Activated CD8-positive, alpha-beta T cell treated with anti-CD3 and anti-CD28 coated beads for 36 hours (primary cell): ENCODE measurements at regions not wholly inside any gene's neighbourhood (a gene's known extent, or its start where the extent isn't known, plus 50 kb on each side); places are given as distances from the start of the nearest gene placed in this dataset.
"Not testable (repeated sequence)": the region's sequence is repeated elsewhere in the genome, so short reads cannot be mapped to it uniquely, and the experiment has no call there.

Source experiments
- ATAC-seq: fragments of 200-7000 bp; cut with Tn5 transposase; one replicate; pipeline ENCODE4 v1.10.0; 2021; ENCODE audit warnings: mild to moderate bottlenecking, moderate library complexity
- CTCF ChIA-PET: fragments of 350-600 bp; sonication (Branson Sonifier 250); formaldehyde crosslinking; loops from one replicate; lab custom pipeline; 2021; ENCODE audit warnings: antibody characterized with exemption; lab: Charles Lee
- POLR2A ChIA-PET: fragments of 350-600 bp; sonication (Branson Sonifier 250); formaldehyde crosslinking; loops from one replicate; lab custom pipeline; 2021; ENCODE audit warnings: antibody characterized with exemption; lab: Charles Lee
- DNase-seq: peaks from one replicate; pipeline ENCODE4 v3.0.0-alpha.2; 2020
- H3K27ac Mint-ChIP-seq: one replicate; pipeline ENCODE4 v1.8.0; 2021; ENCODE audit warnings: mild to moderate bottlenecking, mixed read lengths
- H3K27me3 Mint-ChIP-seq: one replicate; pipeline ENCODE4 v1.8.0; 2021; ENCODE audit warnings: mixed read lengths
- H3K36me3 Mint-ChIP-seq: one replicate; pipeline ENCODE4 v1.8.0; 2021; ENCODE audit warnings: low read depth, mixed read lengths
- H3K4me1 Mint-ChIP-seq: one replicate; pipeline ENCODE4 v1.8.0; 2021; ENCODE audit warnings: low read depth, mixed read lengths
- H3K4me3 Mint-ChIP-seq: one replicate; pipeline ENCODE4 v1.8.0; 2021; ENCODE audit warnings: mild to moderate bottlenecking, moderate library complexity, mixed read lengths
- H3K9me3 Mint-ChIP-seq: one replicate; pipeline ENCODE4 v1.8.0; 2021; ENCODE audit warnings: mixed read lengths
- CTCF ChIP-seq: fragments of 200-600 bp; IDR thresholded peaks from one replicate; pipeline ENCODE4 v1.8.0; 2022; ENCODE audit warnings: antibody characterized with exemption, mild to moderate bottlenecking
- intact Hi-C: fragments of 100-400 bp; cut with micrococcal nuclease; formaldehyde crosslinking; loops from one replicate; pipeline ENCODE4 v1.10.0; 2022

- no peaks in the 10 kb centered on the region for H3K4me1 Mint-ChIP-seq
- H3K27me3 Mint-ChIP-seq = peaks cover 4% of the 10 kb centered on the region
- ChIA-PET CTCF (no interaction called here), POLR2A (no interaction called here)
- no peak overlapping the region for H3K4me3 Mint-ChIP-seq
- H3K36me3 Mint-ChIP-seq = no peaks in the 10 kb centered on the region
- intact Hi-C loops = no loop called here
- H3K9me3 Mint-ChIP-seq = no peaks in the 10 kb centered on the region
- no peak for TF ChIP-seq CTCF
- ATAC-seq = no peak
- no peak for DNase-seq
- no peak overlapping the region for H3K27ac Mint-ChIP-seq
These were observed 156.9 kb downstream of the PLCE1 start for GRCh38 chr10:94150541-94151184.

GRCh38 chr10:94155722-94156271 lies 162.1 kb downstream of the PLCE1 start:
- intact Hi-C loops = no loop called here
- H3K4me3 Mint-ChIP-seq = no peak overlapping the region
- no peaks in the 10 kb centered on the region for H3K4me1 Mint-ChIP-seq
- POLR2A ChIA-PET = interaction anchor here (0.6 kb wide), 2 partner anchors 58 to 90 kb away, joined by 3 read pairs; no protein-coding TSS in a partner anchor
- no peak for TF ChIP-seq CTCF
- ATAC-seq (no peak), DNase-seq (no peak)
- H3K27ac Mint-ChIP-seq = no peak overlapping the region
- H3K36me3 Mint-ChIP-seq = no peaks in the 10 kb centered on the region
- peaks cover 3% of the 10 kb centered on the region for H3K9me3 Mint-ChIP-seq
- peaks cover 4% of the 10 kb centered on the region for H3K27me3 Mint-ChIP-seq
- CTCF ChIA-PET = no interaction called here

GRCh38 chr10:94156453-94156852 lies 162.7 kb downstream of the PLCE1 start:
- no peak for TF ChIP-seq CTCF
- no peak for ATAC-seq
- intact Hi-C loops = no loop called here
- no peak for DNase-seq
- Mint-ChIP-seq H3K4me3 (no peak overlapping the region), H3K36me3 (no peaks in the 10 kb centered on the region), H3K9me3 (peaks cover 3% of the 10 kb centered on the region), H3K27ac (no peak overlapping the region), H3K27me3 (peaks cover under 1% of the 10 kb centered on the region), H3K4me1 (no peaks in the 10 kb centered on the region)
- CTCF ChIA-PET = no interaction called here
- POLR2A ChIA-PET = no interaction called here

- H3K9me3 Mint-ChIP-seq, H3K4me1 Mint-ChIP-seq, DNase-seq, ATAC-seq, CTCF ChIA-PET, intact Hi-C loops, H3K27me3 Mint-ChIP-seq, H3K36me3 Mint-ChIP-seq, H3K4me3 Mint-ChIP-seq, POLR2A ChIA-PET, H3K27ac Mint-ChIP-seq: not testable (repeated sequence)
These were observed 171.5 kb downstream of the PLCE1 start for GRCh38 chr10:94165158-94165611.

- no peaks in the 10 kb centered on the region for H3K36me3 Mint-ChIP-seq
- no peak overlapping the region for H3K27ac Mint-ChIP-seq
- ATAC-seq (no peak), DNase-seq (no peak)
- TF ChIP-seq CTCF = no peak
- no peak overlapping the region for H3K4me3 Mint-ChIP-seq
- H3K9me3 Mint-ChIP-seq = no peaks in the 10 kb centered on the region
- ChIA-PET CTCF (no interaction called here), POLR2A (no interaction called here)
- peaks cover 1% of the 10 kb centered on the region for H3K27me3 Mint-ChIP-seq
- no peaks in the 10 kb centered on the region for H3K4me1 Mint-ChIP-seq
- intact Hi-C loops = no loop called here
These were observed 178.6 kb downstream of the PLCE1 start for GRCh38 chr10:94172332-94172731.
